Thyroid gland (tissue), 4 donors: ENCODE measurements at regions not wholly inside any gene's neighbourhood (a gene's known extent, or its start where the extent isn't known, plus 50 kb on each side); places are given as distances from the start of the nearest gene placed in this dataset.

ENCODE experiments used
- DNase-seq, 2 donors: peaks; one replicate each; pipeline ENCODE4 v3.0.0-alpha.2; 2019
- H3K27ac ChIP-seq, 3 donors: fragments of 200-600 bp; sonication (generic); 1 replicate in 2 of 3; 2 replicates in 1 of 3; pipeline ENCODE4 v1.5.1; 2016 to 2019; ENCODE audit warnings: mild to moderate bottlenecking in 1 of 3, moderate library complexity in 1 of 3
- H3K27me3 ChIP-seq: fragments of 200-600 bp; sonication (generic); one replicate; pipeline ENCODE4 v1.5.1; 2019
- H3K36me3 ChIP-seq, 2 donors: fragments of 200-600 bp; sonication (generic); one replicate each; pipeline ENCODE4 v1.5.1; 2016 to 2019
- H3K4me1 ChIP-seq, 2 donors: fragments of 200-600 bp; sonication (generic); one replicate each; pipeline ENCODE4 v1.5.1; 2017 to 2019
- H3K4me3 ChIP-seq, 3 donors: fragments of 200-600 bp; sonication (generic); replicated peaks in 1 of 3; 1 replicate in 2 of 3; 2 replicates in 1 of 3; pipeline ENCODE4 v1.5.1; 2016; ENCODE audit warnings: mild to moderate bottlenecking in 1 of 3
- H3K9me3 ChIP-seq: fragments of 200-600 bp; sonication (generic); one replicate; pipeline ENCODE4 v1.5.1; 2017
- CTCF ChIP-seq, 6 experiments: fragments of 200-600 bp in 3 of 6; fragments of 450-650 bp in 3 of 6; sonication (generic) in 3 of 6; IDR thresholded peaks; one replicate each; pipeline ENCODE4 v1.5.1; 2016 to 2019; ENCODE audit warnings: antibody characterized with exemption in 6 of 6, mild to moderate bottlenecking in 2 of 6, inconsistent platforms in 1 of 6, moderate library complexity in 1 of 6
- POLR2A ChIP-seq, 2 donors: fragments of 450-650 bp; IDR thresholded peaks; one replicate each; pipeline ENCODE4 v1.6.1; 2017; ENCODE audit warnings: antibody characterized with exemption in 2 of 2, mild to moderate bottlenecking in 2 of 2, moderate library complexity in 1 of 2
- WGBS, 2 donors: methylation state at CpG; one replicate each; pipeline ENCODE4 v1.1.5; 2017; 5-methylcytosine and 5-hydroxymethylcytosine counted together
- intact Hi-C: fragments of 100-400 bp; cut with DNase I; formaldehyde crosslinking; loops from one replicate; pipeline ENCODE4 v1.15.1; 2023

DNA sequence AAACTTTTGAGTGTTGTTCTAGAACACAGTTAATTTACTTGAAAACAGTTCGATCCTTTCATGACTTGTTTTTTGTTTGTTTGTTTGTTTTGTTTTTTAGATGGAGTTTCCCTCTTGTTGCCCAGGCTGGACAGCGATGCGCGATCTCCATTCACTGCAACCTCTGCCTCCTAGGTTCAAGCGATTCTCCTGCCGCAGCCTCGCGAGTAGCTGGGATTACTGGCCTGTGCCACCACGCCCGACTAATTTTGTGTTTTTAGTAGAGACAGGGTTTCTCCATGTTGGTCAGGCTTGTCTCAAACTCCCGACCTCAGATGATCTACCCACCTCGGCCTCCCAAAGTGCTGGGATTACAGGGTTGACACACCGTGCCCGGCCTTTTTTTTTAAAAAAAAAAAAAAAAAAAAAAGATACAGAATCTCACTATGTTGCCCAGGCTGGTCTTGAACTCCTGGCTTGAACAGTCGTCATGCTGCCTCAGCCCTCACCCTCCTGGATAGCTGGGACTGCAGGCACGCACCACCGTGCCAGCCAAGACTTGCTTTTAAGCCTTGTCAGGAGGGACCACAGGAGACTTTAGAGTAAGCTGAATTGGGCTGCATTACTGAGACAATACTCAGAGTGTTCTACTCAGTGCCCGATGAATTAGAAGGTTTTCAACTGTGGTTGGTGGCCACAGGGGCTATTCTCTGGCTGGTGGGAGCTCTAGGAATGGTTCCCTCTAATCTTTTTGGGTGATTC lies 76.7 kb upstream of the SLC22A16 start:
- Histone ChIP-seq H3K27me3 (no peaks in the 10 kb centered on the region), H3K4me1 (no peaks in the 10 kb centered on the region), H3K4me3 (no peak overlapping the region), H3K9me3 (no peaks in the 10 kb centered on the region), H3K27ac (no peak overlapping the region), H3K36me3 (no peaks in the 10 kb centered on the region)
- TF ChIP-seq CTCF (IDR thresholded peaks at IDR 0.05) (no peak), POLR2A (IDR thresholded peaks at IDR 0.05) (no peak)
- 94 to 96% methylated on average over 18 of the region's 18 CpGs for WGBS, 2 donors
- DNase-seq = no peak
- intact Hi-C loops = no loop called here

GRCh38 chr6:110552076-110552475 lies 75.7 kb upstream of the SLC22A16 start:
- no peak for TF ChIP-seq CTCF (IDR thresholded peaks at IDR 0.05)
- no peak for TF ChIP-seq POLR2A (IDR thresholded peaks at IDR 0.05)
- Histone ChIP-seq H3K27ac (no peak overlapping the region), H3K4me1 (no peaks in the 10 kb centered on the region), H3K36me3 (no peaks in the 10 kb centered on the region), H3K27me3 (no peaks in the 10 kb centered on the region), H3K9me3 (no peaks in the 10 kb centered on the region), H3K4me3 (no peak overlapping the region)
- intact Hi-C loops = no loop called here
- DNase-seq = no peak

- Histone ChIP-seq H3K4me3 (no peak overlapping the region), H3K27ac (no peak overlapping the region), H3K4me1 (no peaks in the 10 kb centered on the region), H3K36me3 (no peaks in the 10 kb centered on the region), H3K9me3 (no peaks in the 10 kb centered on the region), H3K27me3 (no peaks in the 10 kb centered on the region)
- TF ChIP-seq CTCF (IDR thresholded peaks at IDR 0.05) (no peak), POLR2A (IDR thresholded peaks at IDR 0.05) (no peak)
- WGBS, 2 donors = 89 to 94% methylated on average over 11 of the region's 11 CpGs
- no peak for DNase-seq
- intact Hi-C loops = no loop called here
Measured at GRCh38 chr6:110551088-110551487, 74.7 kb upstream of the SLC22A16 start.

- 86 to 94% methylated on average over 5 of the region's 5 CpGs for WGBS, 2 donors
Measured at GRCh38 chr6:110550353-110550752, 73.9 kb upstream of the SLC22A16 start.

More at GRCh38 chr6:110550353-110550752, 73.9 kb upstream of the SLC22A16 start:
- Histone ChIP-seq H3K27ac (no peak overlapping the region), H3K9me3 (no peaks in the 10 kb centered on the region), H3K4me3 (no peak overlapping the region), H3K27me3 (no peaks in the 10 kb centered on the region), H3K36me3 (no peaks in the 10 kb centered on the region), H3K4me1 (no peaks in the 10 kb centered on the region)
- intact Hi-C loops = no loop called here
- DNase-seq = no peak
- no peak for TF ChIP-seq POLR2A (IDR thresholded peaks at IDR 0.05)
- no peak for TF ChIP-seq CTCF (IDR thresholded peaks at IDR 0.05)
